ENCODE measurements at regions not wholly inside any gene's neighbourhood (a gene's known extent, or its start where the extent isn't known, plus 50 kb on each side); places are given as distances from the start of the nearest gene placed in this dataset.

DNA sequence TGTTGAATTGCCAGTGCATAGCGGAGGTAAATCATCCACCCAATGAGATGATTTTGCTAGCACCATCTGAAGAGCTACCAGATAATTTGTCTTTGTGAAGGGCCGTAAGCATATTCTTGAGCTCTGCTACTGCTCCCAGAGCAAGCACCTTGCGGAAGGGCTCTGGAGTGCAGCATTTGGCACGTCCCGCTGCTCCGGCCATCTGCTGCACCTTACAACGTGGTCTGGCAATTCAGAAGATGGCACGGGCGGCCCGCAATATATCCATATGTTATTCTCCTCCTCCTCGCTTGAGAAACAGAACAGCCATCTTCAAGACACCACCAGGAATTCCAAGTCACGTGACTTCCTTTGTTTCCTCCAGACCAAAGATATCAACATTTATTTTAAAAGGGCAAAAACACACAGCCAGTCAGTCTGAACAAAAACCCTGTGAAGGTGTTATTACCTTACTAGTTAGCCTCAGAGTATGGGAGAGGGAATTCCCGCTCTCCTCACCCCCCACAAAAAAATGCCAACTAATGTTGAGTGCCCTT is 1095.7 kb upstream of the TENM3 start:
- Histone ChIP-seq H3K4me3 (no peak overlapping the region), H3K27me3 (replicated peaks in 1 of 7) (peaks cover 0 to 7% (median 0%) of the 10 kb centered on the region in 7 donors), H3K36me3 (no peaks in the 10 kb centered on the region), H3K27ac (no peak overlapping the region), H3K9me3 (no peaks in the 10 kb centered on the region), H3K4me1 (no peaks in the 10 kb centered on the region)
- DNase-seq: no peak
- TF ChIP-seq, protein P1, sequence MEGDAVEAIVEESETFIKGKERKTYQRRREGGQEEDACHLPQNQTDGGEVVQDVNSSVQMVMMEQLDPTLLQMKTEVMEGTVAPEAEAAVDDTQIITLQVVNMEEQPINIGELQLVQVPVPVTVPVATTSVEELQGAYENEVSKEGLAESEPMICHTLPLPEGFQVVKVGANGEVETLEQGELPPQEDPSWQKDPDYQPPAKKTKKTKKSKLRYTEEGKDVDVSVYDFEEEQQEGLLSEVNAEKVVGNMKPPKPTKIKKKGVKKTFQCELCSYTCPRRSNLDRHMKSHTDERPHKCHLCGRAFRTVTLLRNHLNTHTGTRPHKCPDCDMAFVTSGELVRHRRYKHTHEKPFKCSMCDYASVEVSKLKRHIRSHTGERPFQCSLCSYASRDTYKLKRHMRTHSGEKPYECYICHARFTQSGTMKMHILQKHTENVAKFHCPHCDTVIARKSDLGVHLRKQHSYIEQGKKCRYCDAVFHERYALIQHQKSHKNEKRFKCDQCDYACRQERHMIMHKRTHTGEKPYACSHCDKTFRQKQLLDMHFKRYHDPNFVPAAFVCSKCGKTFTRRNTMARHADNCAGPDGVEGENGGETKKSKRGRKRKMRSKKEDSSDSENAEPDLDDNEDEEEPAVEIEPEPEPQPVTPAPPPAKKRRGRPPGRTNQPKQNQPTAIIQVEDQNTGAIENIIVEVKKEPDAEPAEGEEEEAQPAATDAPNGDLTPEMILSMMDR (IDR thresholded peaks at IDR 0.05 in 8 of 11, conservative IDR thresholded peaks at IDR 0.05 in 3 of 11): no peak
- no peak for TF ChIP-seq POLR2AphosphoS5 (IDR thresholded peaks at IDR 0.05)
- no peak for TF ChIP-seq POLR2A (IDR thresholded peaks at IDR 0.05)
- WGBS, 5 donors: 87 to 93% (median 91%) methylated on average over 13 of the region's 13 CpGs
- intact Hi-C loops (cut with DNase I; ENCODE audit: low total_unique reads): loop anchor here (10.0 kb wide), 1 partner anchor 377 kb away; no protein-coding TSS in a partner anchor

DNA sequence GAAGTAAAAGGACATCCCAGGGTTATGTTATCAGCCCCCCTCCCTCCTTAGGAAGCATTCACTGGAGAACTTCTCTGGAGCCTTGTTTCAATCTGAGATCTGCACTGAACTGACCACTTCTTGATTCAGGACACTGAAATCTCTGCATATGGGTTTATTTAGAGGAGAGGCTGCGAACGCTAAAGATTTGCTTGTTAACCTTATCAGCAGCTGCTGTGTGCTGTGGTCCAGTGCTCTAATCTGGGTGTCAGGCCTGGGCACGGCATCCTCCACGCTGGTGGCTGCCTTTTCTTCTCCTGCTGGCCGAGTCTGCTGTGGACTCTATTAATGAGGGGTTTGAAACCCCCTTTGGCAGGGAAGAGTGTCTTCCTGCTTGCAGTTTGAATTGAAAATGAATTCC is 1094.7 kb upstream of the TENM3 start:
- no peak overlapping the region for H3K27ac ChIP-seq
- 75 to 87% (median 84%) methylated on average over 5 of the region's 5 CpGs for whole genome bisulfite sequencing, 5 donors
- no peak for DNase-seq
- TF ChIP-seq, protein P1 (IDR thresholded peaks at IDR 0.05 in 8 of 11, conservative IDR thresholded peaks at IDR 0.05 in 3 of 11): no peak
- TF ChIP-seq POLR2AphosphoS5 (IDR thresholded peaks at IDR 0.05) (no peak), POLR2A (IDR thresholded peaks at IDR 0.05) (no peak)
- no peak overlapping the region for H3K4me3 ChIP-seq
- no peaks in the 10 kb centered on the region for H3K27me3 ChIP-seq (replicated peaks in 1 of 7)
- intact Hi-C loops (cut with DNase I; ENCODE audit: low total_unique reads): loop anchor here (10.0 kb wide), 1 partner anchor 376 kb away; no protein-coding TSS in a partner anchor
- no peaks in the 10 kb centered on the region for H3K4me1 ChIP-seq
- no peaks in the 10 kb centered on the region for H3K36me3 ChIP-seq
- H3K9me3 ChIP-seq: no peaks in the 10 kb centered on the region

DNA sequence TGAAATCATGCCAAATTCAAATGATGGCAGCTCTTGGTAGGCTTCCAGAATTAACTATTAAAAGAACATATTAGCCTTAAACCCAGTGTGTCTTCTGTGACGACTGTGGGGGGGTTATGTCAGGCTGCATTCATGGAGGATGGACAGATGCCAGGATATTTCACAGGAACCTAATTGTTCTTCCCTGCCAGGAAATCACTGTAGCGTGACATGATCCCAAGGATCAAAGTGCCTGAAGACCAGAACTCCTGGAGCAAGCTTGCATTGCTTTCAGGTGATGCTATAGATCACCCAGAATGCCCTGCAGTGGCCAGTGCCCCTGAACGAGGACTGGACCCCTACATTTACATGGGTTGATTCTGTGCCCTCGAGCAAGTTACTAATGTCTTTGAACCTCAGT is 1093.0 kb upstream of the TENM3 start:
- 59 to 62% (median 61%) methylated on average over 4 of the region's 4 CpGs for WGBS, 5 donors
- Histone ChIP-seq H3K36me3 (no peaks in the 10 kb centered on the region), H3K27me3 (replicated peaks in 1 of 7) (no peaks in the 10 kb centered on the region), H3K27ac (no peak overlapping the region), H3K4me1 (no peaks in the 10 kb centered on the region), H3K4me3 (no peak overlapping the region), H3K9me3 (no peaks in the 10 kb centered on the region)
- no peak for DNase-seq
- TF ChIP-seq POLR2AphosphoS5 (IDR thresholded peaks at IDR 0.05): no peak
- intact Hi-C loops (cut with DNase I; ENCODE audit: low total_unique reads): no loop called here

DNA sequence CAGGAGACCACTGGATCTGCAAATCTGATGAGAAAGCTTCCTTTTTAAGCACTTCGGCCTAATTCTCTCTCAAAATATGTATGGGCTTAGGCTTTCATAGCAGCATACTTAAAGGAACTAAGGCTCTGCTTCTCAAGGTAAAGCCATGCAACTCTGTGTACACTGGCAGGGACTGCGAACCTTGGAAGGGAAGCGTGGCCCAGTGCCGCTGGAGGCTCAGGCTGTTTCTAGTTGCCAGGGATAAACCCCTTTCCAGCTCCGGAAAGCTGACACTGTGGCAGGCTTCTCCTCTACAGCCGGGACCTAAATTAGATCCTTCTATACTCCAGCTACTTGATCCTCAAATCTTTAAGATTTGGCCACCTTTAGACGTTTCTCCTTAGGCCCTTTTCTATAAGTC is 1091.3 kb upstream of the TENM3 start:
- Histone ChIP-seq H3K27ac (no peak overlapping the region), H3K27me3 (replicated peaks in 1 of 7) (no peaks in the 10 kb centered on the region), H3K9me3 (no peaks in the 10 kb centered on the region), H3K36me3 (no peaks in the 10 kb centered on the region), H3K4me3 (no peak overlapping the region), H3K4me1 (no peaks in the 10 kb centered on the region)
- intact Hi-C loops (cut with DNase I; ENCODE audit: low total_unique reads): no loop called here
- 78 to 84% (median 81%) methylated on average over 7 of the region's 7 CpGs for WGBS, 5 donors
- DNase-seq: no peak
- TF ChIP-seq POLR2A (IDR thresholded peaks at IDR 0.05): no peak
- no peak for TF ChIP-seq POLR2AphosphoS5 (IDR thresholded peaks at IDR 0.05)
- TF ChIP-seq, protein P1 (IDR thresholded peaks at IDR 0.05 in 8 of 11, conservative IDR thresholded peaks at IDR 0.05 in 3 of 11): no peak

DNA sequence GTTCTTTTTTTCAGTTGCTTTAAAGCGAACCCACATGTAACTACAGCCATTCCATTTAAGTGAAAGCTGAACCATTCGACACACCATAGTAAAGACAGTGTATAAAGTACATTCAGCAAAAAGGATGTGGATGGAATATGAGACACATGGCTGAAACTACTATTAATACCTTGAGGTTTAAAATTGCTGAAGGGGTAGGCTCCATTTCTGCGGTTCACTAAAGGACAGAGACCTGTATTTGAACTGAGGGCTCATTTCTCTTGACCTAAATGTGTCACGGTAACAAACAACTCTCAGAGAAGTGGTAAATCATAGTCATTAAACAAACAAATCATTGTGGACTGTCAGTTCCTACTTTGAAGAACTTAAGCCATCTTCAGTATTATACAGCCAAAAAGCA is 1085.6 kb upstream of the TENM3 start:
- Histone ChIP-seq H3K4me1 (no peaks in the 10 kb centered on the region), H3K36me3 (no peaks in the 10 kb centered on the region), H3K27me3 (replicated peaks in 1 of 7) (no peaks in the 10 kb centered on the region), H3K9me3 (no peaks in the 10 kb centered on the region), H3K27ac (no peak overlapping the region), H3K4me3 (no peak overlapping the region)
- WGBS, 5 donors: 57 to 69% (median 64%) methylated on average over 4 of the region's 4 CpGs
- intact Hi-C loops (cut with DNase I; ENCODE audit: low total_unique reads): no loop called here
- no peak for TF ChIP-seq POLR2A (IDR thresholded peaks at IDR 0.05)
- TF ChIP-seq, protein P1 (IDR thresholded peaks at IDR 0.05 in 8 of 11, conservative IDR thresholded peaks at IDR 0.05 in 3 of 11): no peak
- DNase-seq: no peak
